Astrocyte (in vitro differentiated cells and primary cell): ENCODE measurements at regions not wholly inside any gene's neighbourhood (a gene's known extent, or its start where the extent isn't known, plus 50 kb on each side); places are given as distances from the start of the nearest gene placed in this dataset.

Experiments used
- DNase-seq: peaks from one replicate; pipeline ENCODE4 v3.0.0-alpha.2; 2010; ENCODE audit warnings: low read depth
- FAIRE-seq: peaks from 2 replicates; lab custom pipeline; 2011; peaks lifted over from hg19 to GRCh38; lab: Jason Lieb, UNC
- H2AFZ ChIP-seq: 2 replicates; pipeline ENCODE4 v1.6.0; 2012; ENCODE audit warnings: low read depth, low read length, inconsistent platforms
- H3K27ac ChIP-seq: 2 replicates; pipeline ENCODE4 v1.5.1; 2011; ENCODE audit warnings: low read depth, low read length, inconsistent platforms
- H3K27me3 ChIP-seq: 2 replicates; pipeline ENCODE4 v1.6.0; 2011; ENCODE audit warnings: low read length, inconsistent platforms; ENCODE audit not compliant: insufficient read depth
- H3K36me3 ChIP-seq: 2 replicates; pipeline ENCODE4 v1.5.1; 2011; ENCODE audit warnings: low read length, inconsistent platforms; ENCODE audit not compliant: insufficient read depth
- H3K4me1 ChIP-seq: 2 replicates; pipeline ENCODE4 v1.5.1; 2011; ENCODE audit warnings: low read length, inconsistent platforms; ENCODE audit not compliant: insufficient read depth
- H3K4me2 ChIP-seq: 2 replicates; pipeline ENCODE4 v1.6.0; 2012; ENCODE audit warnings: low read length, inconsistent platforms
- H3K4me3 ChIP-seq: 2 replicates; pipeline ENCODE4 v1.5.1; 2011; ENCODE audit warnings: low read depth, mild to moderate bottlenecking, low read length, inconsistent platforms; ENCODE audit not compliant: insufficient read depth
- H3K79me2 ChIP-seq: 2 replicates; pipeline ENCODE4 v1.6.0; 2012; ENCODE audit warnings: mild to moderate bottlenecking, low read length, inconsistent platforms; ENCODE audit not compliant: insufficient read depth
- H3K9ac ChIP-seq: 2 replicates; pipeline ENCODE4 v1.6.0; 2012; ENCODE audit warnings: mild to moderate bottlenecking, low read length, inconsistent platforms
- H3K9me3 ChIP-seq: 2 replicates; pipeline ENCODE4 v1.5.1; 2012; ENCODE audit warnings: low read depth, mild to moderate bottlenecking, low read length, inconsistent platforms; ENCODE audit not compliant: insufficient read depth
- H4K20me1 ChIP-seq: 2 replicates; pipeline ENCODE4 v1.6.0; 2012; ENCODE audit warnings: low read length, inconsistent platforms; ENCODE audit not compliant: insufficient read depth
- H3K27ac Mint-ChIP-seq: one replicate; pipeline ENCODE4 v1.8.0; 2021; ENCODE audit warnings: mild to moderate bottlenecking, mixed read lengths; ENCODE audit not compliant: unreplicated experiment
- H3K27me3 Mint-ChIP-seq: one replicate; pipeline ENCODE4 v1.8.0; 2021; ENCODE audit warnings: low read depth, mixed read lengths; ENCODE audit not compliant: unreplicated experiment
- H3K36me3 Mint-ChIP-seq: one replicate; pipeline ENCODE4 v1.8.0; 2021; ENCODE audit warnings: low read depth, mixed read lengths; ENCODE audit not compliant: unreplicated experiment
- H3K4me1 Mint-ChIP-seq: one replicate; pipeline ENCODE4 v1.8.0; 2021; ENCODE audit warnings: low read depth, mixed read lengths; ENCODE audit not compliant: unreplicated experiment
- H3K4me3 Mint-ChIP-seq: one replicate; pipeline ENCODE4 v1.8.0; 2021; ENCODE audit warnings: mild to moderate bottlenecking, moderate library complexity, mixed read lengths; ENCODE audit not compliant: unreplicated experiment
- H3K9me3 Mint-ChIP-seq: one replicate; pipeline ENCODE4 v1.8.0; 2021; ENCODE audit warnings: mild to moderate bottlenecking, mixed read lengths; ENCODE audit not compliant: unreplicated experiment
- CTCF ChIP-seq: IDR thresholded peaks from 2 replicates; pipeline ENCODE4 v1.5.1; 2011; ENCODE audit warnings: low read depth, mild to moderate bottlenecking, inconsistent platforms, low read length, moderate library complexity; ENCODE audit not compliant: insufficient read depth
- EZH2 ChIP-seq: IDR thresholded peaks from 2 replicates; pipeline ENCODE4 v1.6.1; 2012; ENCODE audit warnings: mild to moderate bottlenecking, low read length, inconsistent platforms; ENCODE audit not compliant: insufficient read depth

GRCh38 chr10:29767968-29768367, 133.2 kb upstream of the SVIL start:
- Histone ChIP-seq H4K20me1 (no peaks in the 10 kb centered on the region), H3K9me3 (no peaks in the 10 kb centered on the region), H3K4me3 (no peak overlapping the region), H3K4me2 (no peak overlapping the region), H2AFZ (no peak overlapping the region), H3K9ac (no peak overlapping the region), H3K79me2 (no peaks in the 10 kb centered on the region), H3K36me3 (no peaks in the 10 kb centered on the region), H3K4me1 (no peaks in the 10 kb centered on the region), H3K27me3 (no peaks in the 10 kb centered on the region), H3K27ac (no peak overlapping the region)
- Mint-ChIP-seq H3K27ac (no peak overlapping the region), H3K9me3 (peaks cover 4% of the 10 kb centered on the region), H3K27me3 (peaks cover 11% of the 10 kb centered on the region), H3K4me1 (no peaks in the 10 kb centered on the region), H3K4me3 (no peak overlapping the region), H3K36me3 (peaks cover 1% of the 10 kb centered on the region)
- TF ChIP-seq CTCF = no peak
- no peak for TF ChIP-seq EZH2
- FAIRE-seq = no peak
- no peak for DNase-seq

- no peak overlapping the region for H2AFZ ChIP-seq
- TF ChIP-seq CTCF (no peak), EZH2 (no peak)
These were observed 132.0 kb upstream of the SVIL start for GRCh38 chr10:29766753-29767152.

GRCh38 chr10:29765330-29765729, 130.6 kb upstream of the SVIL start:
- peaks cover 7% of the 10 kb centered on the region for H3K27me3 Mint-ChIP-seq
- no peak for FAIRE-seq

More at GRCh38 chr10:29766753-29767152, 132.0 kb upstream of the SVIL start:
- FAIRE-seq = no peak
- Mint-ChIP-seq H3K27ac (no peak overlapping the region), H3K36me3 (peaks cover 1% of the 10 kb centered on the region), H3K4me3 (no peak overlapping the region), H3K27me3 (peaks cover 11% of the 10 kb centered on the region), H3K9me3 (peaks cover 4% of the 10 kb centered on the region), H3K4me1 (no peaks in the 10 kb centered on the region)
- no peak overlapping the region for H3K9ac ChIP-seq
- no peak overlapping the region for H3K27ac ChIP-seq
- no peaks in the 10 kb centered on the region for H3K79me2 ChIP-seq
- H3K4me2 ChIP-seq = no peak overlapping the region
- no peaks in the 10 kb centered on the region for H4K20me1 ChIP-seq
- H3K27me3 ChIP-seq = no peaks in the 10 kb centered on the region
- no peaks in the 10 kb centered on the region for H3K9me3 ChIP-seq
- H3K4me1 ChIP-seq = no peaks in the 10 kb centered on the region
- DNase-seq = no peak
- no peak overlapping the region for H3K4me3 ChIP-seq
- H3K36me3 ChIP-seq = no peaks in the 10 kb centered on the region

More at GRCh38 chr10:29765330-29765729, 130.6 kb upstream of the SVIL start:
- no peak overlapping the region for H2AFZ ChIP-seq
- no peaks in the 10 kb centered on the region for H3K36me3 ChIP-seq
- H3K4me1 ChIP-seq = no peaks in the 10 kb centered on the region
- H3K27me3 ChIP-seq = no peaks in the 10 kb centered on the region
- peaks cover 4% of the 10 kb centered on the region for H3K9me3 Mint-ChIP-seq
- no peak overlapping the region for H3K4me3 Mint-ChIP-seq
- no peak overlapping the region for H3K4me2 ChIP-seq
- no peak overlapping the region for H3K27ac ChIP-seq
- H3K4me3 ChIP-seq = no peak overlapping the region
- no peak for TF ChIP-seq CTCF
- no peak for TF ChIP-seq EZH2
- H3K4me1 Mint-ChIP-seq = no peaks in the 10 kb centered on the region
- H3K9ac ChIP-seq = no peak overlapping the region
- no peaks in the 10 kb centered on the region for H4K20me1 ChIP-seq
- no peak for DNase-seq
- no peak overlapping the region for H3K27ac Mint-ChIP-seq
- H3K36me3 Mint-ChIP-seq = no peaks in the 10 kb centered on the region
- H3K9me3 ChIP-seq = no peaks in the 10 kb centered on the region
- no peaks in the 10 kb centered on the region for H3K79me2 ChIP-seq
